ENCODE measurements at regions not wholly inside any gene's neighbourhood (a gene's known extent, or its start where the extent isn't known, plus 50 kb on each side); places are given as distances from the start of the nearest gene placed in this dataset.

DNA sequence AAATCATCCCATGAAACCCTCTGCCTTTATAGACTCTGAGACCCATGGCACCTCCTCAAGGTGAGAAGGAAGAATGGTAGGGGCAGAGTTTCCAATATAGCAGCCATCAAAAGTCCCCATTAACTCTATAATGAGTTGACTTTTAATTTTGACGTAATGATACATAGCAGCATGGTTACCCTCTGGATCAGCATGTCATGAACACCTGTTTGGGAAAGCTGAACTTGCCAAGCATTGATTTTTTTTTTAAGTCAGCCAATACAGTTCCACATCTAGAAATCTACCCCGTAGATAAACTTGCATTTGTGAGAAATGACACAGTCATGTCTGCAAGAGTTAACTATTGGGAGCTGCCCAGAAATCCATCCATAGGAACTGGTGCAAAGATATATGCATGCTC lies 191.8 kb downstream of the TMEM114 start:
- no peak for TF ChIP-seq SIN3A (IDR thresholded peaks at IDR 0.05; ENCODE audit: borderline replicate concordance, insufficient read depth, low read length)
- no peak for TF ChIP-seq POLR2AphosphoS5 (IDR thresholded peaks at IDR 0.05; ENCODE audit: low read depth, low read length)

All from PFSK-1 (cell line).